Cardiac fibroblast (primary cell): ENCODE measurements at regions not wholly inside any gene's neighbourhood (a gene's known extent, or its start where the extent isn't known, plus 50 kb on each side); places are given as distances from the start of the nearest gene placed in this dataset.
"Not testable (repeated sequence)": the region's sequence is repeated elsewhere in the genome, so short reads cannot be mapped to it uniquely, and the experiment has no call there.

Source experiments
- DNase-seq, 2 donors: peaks; one replicate each; pipeline versions ENCODE4 v3.0.0 to v3.0.0-alpha.2; 2010; ENCODE audit warnings: low read depth in 2 of 2
- H3K4me3 ChIP-seq, 2 donors: replicated peaks in 1 of 2; 1 replicate in 1 of 2; 2 replicates in 1 of 2; pipeline ENCODE4 v1.5.1; 2011; ENCODE audit warnings: low read depth in 2 of 2, low read length in 2 of 2, mild to moderate bottlenecking in 2 of 2, moderate library complexity in 1 of 2
- CTCF ChIP-seq: IDR thresholded peaks from one replicate; pipeline ENCODE4 v1.5.1; 2011; ENCODE audit warnings: low read depth, mild to moderate bottlenecking, low read length, inconsistent platforms

- no peak overlapping the region for H3K4me3 ChIP-seq
- no peak for TF ChIP-seq CTCF
- DNase-seq = no peak
Observed at GRCh38 chr10:78231327-78231726, 197.7 kb downstream of the RPS24 start.

GRCh38 chr10:78231939-78232338 lies 198.3 kb downstream of the RPS24 start:
- DNase-seq = peak; percentile 42 to 63
- TF ChIP-seq CTCF = peak; percentile 40

GRCh38 chr10:78236416-78237015 lies 202.9 kb downstream of the RPS24 start:
- DNase-seq = no peak
- no peak for TF ChIP-seq CTCF

More at GRCh38 chr10:78231939-78232338, 198.3 kb downstream of the RPS24 start:
- no peak overlapping the region for H3K4me3 ChIP-seq

GRCh38 chr10:78237951-78238350 lies 204.3 kb downstream of the RPS24 start:
- not testable (repeated sequence) for DNase-seq, H3K4me3 ChIP-seq

More at GRCh38 chr10:78236416-78237015, 202.9 kb downstream of the RPS24 start:
- H3K4me3 ChIP-seq = no peak overlapping the region

- DNase-seq = no peak
- TF ChIP-seq CTCF = no peak
- H3K4me3 ChIP-seq = no peak overlapping the region
Observed at GRCh38 chr10:78247266-78247665, 213.6 kb downstream of the RPS24 start.

GRCh38 chr10:78247821-78248220 lies 214.2 kb downstream of the RPS24 start:
- no peak for DNase-seq
- H3K4me3 ChIP-seq = no peak overlapping the region
- no peak for TF ChIP-seq CTCF

GRCh38 chr10:78248651-78249464 lies 215.2 kb downstream of the RPS24 start:
- TF ChIP-seq CTCF = no peak
- peak; percentile 20 to 73 for DNase-seq
- no peak overlapping the region for H3K4me3 ChIP-seq
